Stomach (tissue), 8 donors: ENCODE measurements at regions not wholly inside any gene's neighbourhood (a gene's known extent, or its start where the extent isn't known, plus 50 kb on each side); places are given as distances from the start of the nearest gene placed in this dataset.
A peak's percentile ranks its signal among the peaks of the same experiment; 100 is the strongest.

Experiments
- DNase-seq, 2 donors: peaks; one replicate each; pipeline versions ENCODE4 v3.0.0 to v3.0.0-alpha.2; 2013 to 2019
- H3K27ac ChIP-seq, 5 donors: fragments of 200-600 bp in 4 of 5; sonication (generic) in 4 of 5; one replicate each; pipeline ENCODE4 v1.5.1; 2013 to 2019; ENCODE audit warnings: mild to moderate bottlenecking in 1 of 5, moderate library complexity in 1 of 5
- H3K27me3 ChIP-seq, 3 donors: fragments of 200-600 bp; sonication (generic); one replicate each; pipeline ENCODE4 v1.5.1; 2017 to 2019; ENCODE audit warnings: mixed run types in 1 of 3
- H3K36me3 ChIP-seq, 4 donors: fragments of 200-600 bp; sonication (generic); 1 replicate in 3 of 4; 2 replicates in 1 of 4; pipeline ENCODE4 v1.5.1; 2016 to 2019
- H3K4me1 ChIP-seq, 4 donors: fragments of 200-600 bp; sonication (generic); one replicate each; pipeline ENCODE4 v1.5.1; 2016 to 2019
- H3K4me3 ChIP-seq, 4 donors: fragments of 200-600 bp; sonication (generic) in 3 of 4; one replicate each; pipeline ENCODE4 v1.5.1; 2016 to 2019; ENCODE audit warnings: mild to moderate bottlenecking in 1 of 4
- H3K9me3 ChIP-seq, 4 donors: fragments of 200-600 bp; sonication (generic); one replicate each; pipeline ENCODE4 v1.5.1; 2016 to 2019
- CTCF ChIP-seq, 7 experiments: fragments of 450-650 bp in 4 of 7; fragments of 200-600 bp in 3 of 7; sonication (generic) in 3 of 7; IDR thresholded peaks; one replicate each; pipeline ENCODE4 v1.5.1; 2016 to 2019; ENCODE audit warnings: antibody characterized with exemption in 7 of 7, control low read depth in 2 of 7, mild to moderate bottlenecking in 1 of 7
- EP300 ChIP-seq: sonication (generic); formaldehyde crosslinking; IDR thresholded peaks from one replicate; pipeline ENCODE4 v1.6.1; 2017; ENCODE audit warnings: antibody characterized with exemption
- POLR2A ChIP-seq, 4 donors: fragments of 450-650 bp; IDR thresholded peaks; one replicate each; pipeline ENCODE4 v1.6.1; 2016; ENCODE audit warnings: antibody characterized with exemption in 4 of 4, control low read depth in 2 of 4, mild to moderate bottlenecking in 1 of 4, moderate library complexity in 1 of 4
- POLR2AphosphoS5 ChIP-seq, 3 donors: sonication (generic); formaldehyde crosslinking; IDR thresholded peaks; one replicate each; pipeline ENCODE4 v1.6.1; 2016; ENCODE audit warnings: antibody characterized with exemption in 3 of 3
- whole genome bisulfite sequencing, 5 donors: extraction: QIAGEN DNeasy Blood & Tissue Kit in 3 of 5; methylation state at CpG; one replicate each; pipeline versions ENCODE4 v1.1.5 to v1.1.7; 2013 to 2018; 5-methylcytosine and 5-hydroxymethylcytosine counted together
- intact Hi-C: fragments of 100-400 bp; cut with DNase I; formaldehyde crosslinking; loops from one replicate; pipeline ENCODE4 v1.15.1; 2023; ENCODE audit warnings: low total_unique reads
- donor health status: healthy with polysubstance abuse.
- donor health status: Bipolar disorder and iron deficiency.
- donor health status: healthy.

- Histone ChIP-seq H3K9me3 (no peaks in the 10 kb centered on the region), H3K4me3 (no peak overlapping the region), H3K27ac (no peak overlapping the region), H3K27me3 (no peaks in the 10 kb centered on the region), H3K36me3 (no peaks in the 10 kb centered on the region), H3K4me1 (peaks cover 0 to 22% (median 7%) of the 10 kb centered on the region in 4 donors)
- TF ChIP-seq POLR2AphosphoS5 (IDR thresholded peaks at IDR 0.05), result no peak
- TF ChIP-seq POLR2A (IDR thresholded peaks at IDR 0.05), result no peak
- TF ChIP-seq EP300, result no peak
- no peak for TF ChIP-seq CTCF (IDR thresholded peaks at IDR 0.05)
- 46 to 73% (median 62%) methylated on average over 1 of the region's 1 CpG for WGBS, 5 donors
- no peak for DNase-seq
- intact Hi-C loops, result no loop called here
These were observed 811.6 kb upstream of the ZNF608 start for GRCh38 chr5:125558016-125558415.

- Histone ChIP-seq H3K9me3 (no peaks in the 10 kb centered on the region), H3K27me3 (no peaks in the 10 kb centered on the region), H3K36me3 (no peaks in the 10 kb centered on the region), H3K27ac (peak overlapping the region in 1 of 5 donors; percentile 14), H3K4me3 (no peak overlapping the region), H3K4me1 (peaks cover 0 to 22% (median 7%) of the 10 kb centered on the region in 4 donors)
- DNase-seq, result no peak
- intact Hi-C loops, result no loop called here
- 58 to 79% (median 77%) methylated on average over 3 of the region's 3 CpGs for WGBS, 5 donors
- TF ChIP-seq CTCF (IDR thresholded peaks at IDR 0.05), result no peak
- no peak for TF ChIP-seq POLR2AphosphoS5 (IDR thresholded peaks at IDR 0.05)
- no peak for TF ChIP-seq POLR2A (IDR thresholded peaks at IDR 0.05)
- TF ChIP-seq EP300, result no peak
These were observed 812.0 kb upstream of the ZNF608 start for GRCh38 chr5:125558466-125558865.

GRCh38 chr5:125559296-125559695 is 812.9 kb upstream of the ZNF608 start:
- H3K4me3 ChIP-seq, result no peak overlapping the region
- WGBS, 5 donors, result 22 to 44% (median 34%) methylated on average over 2 of the region's 2 CpGs
- peak overlapping the region in 2 of 5 donors; percentile 14 to 25 for H3K27ac ChIP-seq
- peak in 1 of 2 donors; percentile 78 for DNase-seq
- H3K27me3 ChIP-seq, result no peaks in the 10 kb centered on the region
- intact Hi-C loops, result no loop called here
- TF ChIP-seq POLR2A (IDR thresholded peaks at IDR 0.05) (no peak), EP300 (no peak), POLR2AphosphoS5 (IDR thresholded peaks at IDR 0.05) (peak in 2 of 3 donors; percentile 69 to 81), CTCF (IDR thresholded peaks at IDR 0.05) (no peak)
- peaks cover 0 to 22% (median 7%) of the 10 kb centered on the region in 4 donors for H3K4me1 ChIP-seq
- H3K9me3 ChIP-seq, result no peaks in the 10 kb centered on the region
- no peaks in the 10 kb centered on the region for H3K36me3 ChIP-seq

- Histone ChIP-seq H3K4me3 (no peak overlapping the region), H3K27me3 (no peaks in the 10 kb centered on the region), H3K27ac (no peak overlapping the region), H3K9me3 (no peaks in the 10 kb centered on the region), H3K4me1 (peaks cover 0 to 22% (median 7%) of the 10 kb centered on the region in 4 donors), H3K36me3 (no peaks in the 10 kb centered on the region)
- intact Hi-C loops, result no loop called here
- no peak for DNase-seq
- TF ChIP-seq POLR2AphosphoS5 (IDR thresholded peaks at IDR 0.05), result peak in 1 of 3 donors; percentile 44
- no peak for TF ChIP-seq POLR2A (IDR thresholded peaks at IDR 0.05)
- no peak for TF ChIP-seq EP300
- TF ChIP-seq CTCF (IDR thresholded peaks at IDR 0.05), result no peak
- WGBS, 5 donors, result 59 to 77% (median 70%) methylated on average over 4 of the region's 4 CpGs
These were observed 814.2 kb upstream of the ZNF608 start for GRCh38 chr5:125560476-125561225.
